Fibroblast of lung (primary cell): ENCODE measurements at regions not wholly inside any gene's neighbourhood (a gene's known extent, or its start where the extent isn't known, plus 50 kb on each side); places are given as distances from the start of the nearest gene placed in this dataset.

Experiments used
- DNase-seq, 2 donors: peaks; one replicate each; pipeline versions ENCODE4 v3.0.0 to v3.0.0-alpha.2; 2010; ENCODE audit warnings: low read depth in 2 of 2
- H2AFZ ChIP-seq: 2 replicates; pipeline ENCODE4 v1.5.1; 2012; ENCODE audit warnings: low read length, control low read depth, inconsistent platforms
- H3K27ac ChIP-seq: 2 replicates; pipeline ENCODE4 v1.5.1; 2011; ENCODE audit warnings: low read length, control low read depth; ENCODE audit not compliant: insufficient read depth
- H3K27me3 ChIP-seq: 2 replicates; pipeline ENCODE4 v1.5.1; 2011; ENCODE audit warnings: mild to moderate bottlenecking, low read length; ENCODE audit not compliant: control insufficient read depth, insufficient read depth
- H3K36me3 ChIP-seq: 2 replicates; pipeline ENCODE4 v1.5.1; 2011; ENCODE audit warnings: low read length; ENCODE audit not compliant: control insufficient read depth, insufficient read depth
- H3K4me1 ChIP-seq: 2 replicates; pipeline ENCODE4 v1.5.1; 2011; ENCODE audit warnings: low read length; ENCODE audit not compliant: control insufficient read depth, insufficient read depth; ENCODE audit errors: extremely low read depth
- H3K4me2 ChIP-seq: 2 replicates; pipeline ENCODE4 v1.5.1; 2011; ENCODE audit warnings: low read length, control low read depth; ENCODE audit not compliant: insufficient read depth; ENCODE audit errors: extremely low read depth
- H3K4me3 ChIP-seq, 4 experiments: fragments of 200-600 bp in 1 of 4; sonication (generic) in 1 of 4; replicated peaks in 1 of 4; 2 replicates each; pipeline ENCODE4 v1.5.1; 2011 to 2016; ENCODE audit warnings: low read length in 4 of 4, low read depth in 3 of 4, mild to moderate bottlenecking in 3 of 4, control low read depth in 2 of 4, inconsistent platforms in 1 of 4, mixed read lengths in 1 of 4; ENCODE audit not compliant: insufficient read depth in 1 of 4; ENCODE audit errors: control extremely low read depth in 1 of 4
- H3K79me2 ChIP-seq: 2 replicates; pipeline ENCODE4 v1.5.1; 2012; ENCODE audit warnings: mild to moderate bottlenecking, low read length, inconsistent platforms; ENCODE audit not compliant: control insufficient read depth, insufficient read depth
- H3K9ac ChIP-seq: 2 replicates; pipeline ENCODE4 v1.5.1; 2011; ENCODE audit warnings: mild to moderate bottlenecking, low read length, control low read depth; ENCODE audit not compliant: insufficient read depth
- H3K9me3 ChIP-seq: 2 replicates; pipeline ENCODE4 v1.5.1; 2012; ENCODE audit warnings: low read depth, low read length; ENCODE audit not compliant: control insufficient read depth, insufficient read depth
- H4K20me1 ChIP-seq: 2 replicates; pipeline ENCODE4 v1.5.1; 2011; ENCODE audit warnings: low read length; ENCODE audit not compliant: control insufficient read depth, insufficient read depth; ENCODE audit errors: extremely low read depth
- EZH2 ChIP-seq: IDR thresholded peaks from 2 replicates; pipeline ENCODE4 v1.5.1; 2012; ENCODE audit warnings: low read length, control low read depth, mild to moderate bottlenecking; ENCODE audit errors: missing control alignments
- TF ChIP-seq, protein P1 (sequence below), 2 donors: IDR thresholded peaks in 1 of 2; conservative IDR thresholded peaks in 1 of 2; 1 replicate in 1 of 2; 2 replicates in 1 of 2; pipeline ENCODE4 v1.5.1; 2011 to 2012; ENCODE audit warnings: low read length in 2 of 2, control low read depth in 1 of 2, inconsistent platforms in 1 of 2, low read depth in 1 of 2, mild to moderate bottlenecking in 1 of 2

- H4K20me1 ChIP-seq: no peaks in the 10 kb centered on the region
- no peaks in the 10 kb centered on the region for H3K36me3 ChIP-seq
- H3K4me3 ChIP-seq: no peak overlapping the region
- H3K4me1 ChIP-seq: no peaks in the 10 kb centered on the region
- H3K9ac ChIP-seq: no peak overlapping the region
- TF ChIP-seq EZH2: no peak
- TF ChIP-seq, protein P1, sequence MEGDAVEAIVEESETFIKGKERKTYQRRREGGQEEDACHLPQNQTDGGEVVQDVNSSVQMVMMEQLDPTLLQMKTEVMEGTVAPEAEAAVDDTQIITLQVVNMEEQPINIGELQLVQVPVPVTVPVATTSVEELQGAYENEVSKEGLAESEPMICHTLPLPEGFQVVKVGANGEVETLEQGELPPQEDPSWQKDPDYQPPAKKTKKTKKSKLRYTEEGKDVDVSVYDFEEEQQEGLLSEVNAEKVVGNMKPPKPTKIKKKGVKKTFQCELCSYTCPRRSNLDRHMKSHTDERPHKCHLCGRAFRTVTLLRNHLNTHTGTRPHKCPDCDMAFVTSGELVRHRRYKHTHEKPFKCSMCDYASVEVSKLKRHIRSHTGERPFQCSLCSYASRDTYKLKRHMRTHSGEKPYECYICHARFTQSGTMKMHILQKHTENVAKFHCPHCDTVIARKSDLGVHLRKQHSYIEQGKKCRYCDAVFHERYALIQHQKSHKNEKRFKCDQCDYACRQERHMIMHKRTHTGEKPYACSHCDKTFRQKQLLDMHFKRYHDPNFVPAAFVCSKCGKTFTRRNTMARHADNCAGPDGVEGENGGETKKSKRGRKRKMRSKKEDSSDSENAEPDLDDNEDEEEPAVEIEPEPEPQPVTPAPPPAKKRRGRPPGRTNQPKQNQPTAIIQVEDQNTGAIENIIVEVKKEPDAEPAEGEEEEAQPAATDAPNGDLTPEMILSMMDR (conservative IDR thresholded peaks at IDR 0.05 in 1 of 2, IDR thresholded peaks at IDR 0.05 in 1 of 2; ENCODE audit: low read depth in 1 of 2, low read length in 2 of 2): no peak
- no peak overlapping the region for H2AFZ ChIP-seq
- no peak overlapping the region for H3K4me2 ChIP-seq
- peak in 1 of 2 donors; percentile 14 for DNase-seq
- H3K27ac ChIP-seq: no peak overlapping the region
- H3K79me2 ChIP-seq: no peaks in the 10 kb centered on the region
- H3K27me3 ChIP-seq: no peaks in the 10 kb centered on the region
- no peaks in the 10 kb centered on the region for H3K9me3 ChIP-seq
Observed at GRCh38 chr12:127685931-127686330, 581.0 kb upstream of the TMEM132C start.

DNA sequence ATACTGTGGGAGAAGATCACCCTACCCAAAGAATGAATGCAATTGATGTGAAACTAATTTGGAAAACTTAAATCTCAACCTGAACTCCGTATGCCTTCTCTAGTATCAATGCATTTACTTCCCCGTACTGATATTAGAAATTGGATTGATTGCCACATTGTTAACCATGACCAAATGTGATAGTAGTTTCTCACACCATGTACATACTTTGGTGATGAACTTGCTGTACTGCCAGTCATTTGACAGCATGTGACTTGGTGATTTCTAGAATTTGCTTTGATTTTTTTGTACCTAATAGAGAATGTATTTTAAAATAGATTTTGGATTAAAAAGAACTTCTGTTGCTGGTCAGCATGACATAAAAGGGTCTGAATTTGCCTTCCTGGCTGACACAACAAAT, 579.8 kb upstream of the TMEM132C start:
- no peak for DNase-seq
- no peak for TF ChIP-seq EZH2
- TF ChIP-seq, protein P1 (conservative IDR thresholded peaks at IDR 0.05 in 1 of 2, IDR thresholded peaks at IDR 0.05 in 1 of 2; ENCODE audit: low read depth in 1 of 2, low read length in 2 of 2): no peak
- Histone ChIP-seq H3K9ac (no peak overlapping the region), H3K4me2 (no peak overlapping the region), H3K36me3 (no peaks in the 10 kb centered on the region), H4K20me1 (no peaks in the 10 kb centered on the region), H3K9me3 (no peaks in the 10 kb centered on the region), H3K27me3 (no peaks in the 10 kb centered on the region), H3K79me2 (no peaks in the 10 kb centered on the region), H3K4me1 (no peaks in the 10 kb centered on the region), H3K27ac (no peak overlapping the region), H3K4me3 (no peak overlapping the region), H2AFZ (no peak overlapping the region)

GRCh38 chr12:127688906-127689428, 578.0 kb upstream of the TMEM132C start:
- H3K9me3 ChIP-seq: no peaks in the 10 kb centered on the region

More at GRCh38 chr12:127688906-127689428, 578.0 kb upstream of the TMEM132C start:
- Histone ChIP-seq H3K27me3 (no peaks in the 10 kb centered on the region), H3K4me2 (no peak overlapping the region), H3K79me2 (no peaks in the 10 kb centered on the region), H3K27ac (no peak overlapping the region), H3K36me3 (no peaks in the 10 kb centered on the region), H3K4me1 (no peaks in the 10 kb centered on the region), H3K4me3 (no peak overlapping the region), H2AFZ (no peak overlapping the region), H3K9ac (no peak overlapping the region), H4K20me1 (no peaks in the 10 kb centered on the region)
- DNase-seq: no peak
- TF ChIP-seq, protein P1 (conservative IDR thresholded peaks at IDR 0.05 in 1 of 2, IDR thresholded peaks at IDR 0.05 in 1 of 2; ENCODE audit: low read depth in 1 of 2, low read length in 2 of 2): no peak
- no peak for TF ChIP-seq EZH2
